Pulmonary artery endothelial cell (primary cell): ENCODE measurements at regions not wholly inside any gene's neighbourhood (a gene's known extent, or its start where the extent isn't known, plus 50 kb on each side); places are given as distances from the start of the nearest gene placed in this dataset.

Experiments used
- DNase-seq: peaks from one replicate; pipeline ENCODE4 v3.0.0-alpha.2; 2011; ENCODE audit warnings: low read depth, low spot score

DNA sequence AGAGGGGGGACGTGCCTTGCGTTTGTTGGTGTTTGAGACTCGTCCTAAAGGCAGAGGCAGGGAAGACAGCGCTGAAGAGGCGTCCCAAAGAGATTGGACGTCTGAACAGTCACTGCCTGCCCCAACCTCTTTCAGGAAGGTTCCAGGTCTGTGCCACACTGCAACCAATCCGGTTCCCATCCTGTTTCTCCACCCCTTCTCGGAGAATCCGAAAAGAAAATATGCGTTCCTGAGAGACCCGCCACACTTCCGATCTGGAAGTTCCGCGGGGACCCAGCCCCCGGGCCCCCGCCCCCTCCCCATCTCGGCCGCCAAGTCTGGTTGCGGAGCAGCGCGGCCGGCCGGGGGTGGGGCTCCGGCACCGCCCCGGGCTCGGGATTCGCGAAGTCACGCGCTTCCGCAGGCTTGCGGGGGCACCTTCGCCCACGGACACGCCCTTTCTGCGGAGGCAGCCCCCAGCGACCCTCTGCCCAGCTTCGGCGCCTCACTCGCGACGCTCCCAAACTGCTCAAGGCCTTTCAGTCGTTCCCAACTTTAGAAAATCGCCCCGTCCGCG is 124.5 kb upstream of the DPYD start:
- no peak for DNase-seq

DNA sequence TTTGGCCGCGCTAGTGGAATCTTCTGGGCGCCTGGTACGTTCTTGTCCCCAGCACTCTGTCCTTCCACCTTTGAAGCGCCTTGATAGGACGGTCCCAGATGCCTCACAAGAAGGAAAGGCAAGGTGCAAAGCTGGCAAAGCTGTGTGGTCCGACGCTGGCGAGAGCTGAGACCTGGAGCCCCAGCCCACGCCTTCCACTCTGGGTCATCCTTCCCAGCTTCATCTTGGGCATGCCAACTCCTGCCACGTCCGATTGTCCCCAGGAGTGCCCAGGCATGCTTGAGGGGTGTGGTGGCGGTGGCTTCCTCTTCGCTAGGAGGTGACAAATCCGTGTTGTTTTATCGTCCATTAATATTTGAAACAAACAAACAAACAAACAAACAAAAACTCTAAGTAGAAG is 123.9 kb upstream of the DPYD start:
- no peak for DNase-seq

DNA sequence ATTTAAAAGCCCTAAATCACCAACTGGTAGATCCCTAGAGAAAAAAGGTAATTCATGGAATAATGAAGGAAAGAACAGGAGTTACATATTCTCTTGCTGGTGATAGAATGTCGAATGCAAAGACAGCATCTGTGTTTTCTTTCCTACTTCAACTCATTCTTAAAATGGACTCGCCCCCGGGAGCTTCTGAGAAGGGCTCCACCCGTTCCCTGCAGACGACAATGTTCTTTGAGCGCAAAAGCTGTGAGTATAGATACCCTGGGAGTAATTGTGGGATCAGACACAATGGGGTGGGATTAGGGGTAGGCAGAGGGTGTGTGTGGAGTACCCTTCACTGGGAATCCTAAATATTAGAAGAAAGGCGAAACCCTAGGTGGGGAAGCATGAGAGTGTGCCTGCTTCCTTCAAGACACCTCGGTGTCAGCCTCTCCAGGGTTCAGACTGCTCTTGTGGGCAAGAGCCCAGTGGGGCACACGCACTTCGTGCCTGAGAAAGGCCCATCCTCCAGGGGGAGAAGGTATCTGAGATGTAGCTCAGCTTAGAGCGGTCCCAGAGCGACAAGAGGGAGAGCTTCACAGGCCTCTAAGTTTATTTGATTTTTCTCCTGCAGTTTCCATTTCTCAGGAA is 123.3 kb upstream of the DPYD start:
- no peak for DNase-seq

DNA sequence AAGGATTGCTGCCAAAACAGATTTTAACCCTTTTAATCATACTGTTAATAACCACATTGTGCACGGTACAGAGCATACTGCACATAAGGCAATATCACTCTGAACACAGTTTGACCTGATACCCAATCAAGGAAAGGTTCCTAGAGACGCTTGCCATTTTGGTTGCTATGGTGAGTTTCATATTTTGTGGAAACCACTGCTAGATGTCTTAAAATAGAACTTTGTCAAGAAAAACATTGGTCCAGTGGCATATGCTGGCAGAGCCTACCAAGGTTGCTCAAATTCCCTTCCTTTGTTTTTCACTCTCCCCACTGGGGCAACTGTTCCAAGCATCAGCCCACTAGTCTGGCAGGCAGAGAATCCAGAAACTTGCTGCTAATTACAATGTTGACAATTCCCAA is 114.8 kb upstream of the DPYD start:
- DNase-seq, result no peak

DNA sequence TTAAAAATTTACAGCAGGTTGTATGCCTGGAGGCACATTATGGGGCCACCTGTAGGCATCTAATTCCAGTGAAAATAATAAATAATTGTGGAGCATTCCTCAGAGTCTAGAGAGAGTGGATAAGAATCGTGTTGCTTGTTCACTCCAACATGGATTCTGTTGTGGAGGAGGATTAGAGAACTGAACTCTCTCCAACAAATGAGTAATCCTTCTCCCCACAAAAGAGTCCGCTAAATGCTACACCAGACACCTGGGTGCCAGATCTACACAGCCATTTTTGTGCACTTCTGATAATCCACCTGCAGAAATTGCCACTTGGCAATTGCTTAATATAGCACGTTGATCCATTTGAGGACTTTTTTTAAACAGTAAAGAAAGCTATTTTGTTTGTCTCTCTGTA is 113.7 kb upstream of the DPYD start:
- no peak for DNase-seq

DNA sequence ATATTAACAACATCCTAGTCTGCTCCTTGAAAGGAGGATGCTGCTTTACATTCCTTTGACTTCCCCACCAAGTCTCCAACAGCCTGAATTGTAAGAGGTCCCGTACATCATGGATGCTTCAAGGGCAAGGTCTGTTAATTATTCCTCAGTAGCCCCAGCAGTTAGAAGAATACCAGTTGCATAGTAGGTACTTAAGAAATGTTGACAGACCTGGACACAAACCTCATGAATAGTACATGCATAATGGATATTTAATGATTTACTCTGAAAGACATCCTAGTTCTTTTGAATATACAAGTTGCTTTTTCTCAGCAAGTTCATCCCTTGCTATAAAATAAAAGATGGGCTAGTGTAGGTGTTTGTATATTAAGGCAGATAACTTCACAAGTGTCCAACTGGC is 112.1 kb upstream of the DPYD start:
- DNase-seq, result no peak

DNA sequence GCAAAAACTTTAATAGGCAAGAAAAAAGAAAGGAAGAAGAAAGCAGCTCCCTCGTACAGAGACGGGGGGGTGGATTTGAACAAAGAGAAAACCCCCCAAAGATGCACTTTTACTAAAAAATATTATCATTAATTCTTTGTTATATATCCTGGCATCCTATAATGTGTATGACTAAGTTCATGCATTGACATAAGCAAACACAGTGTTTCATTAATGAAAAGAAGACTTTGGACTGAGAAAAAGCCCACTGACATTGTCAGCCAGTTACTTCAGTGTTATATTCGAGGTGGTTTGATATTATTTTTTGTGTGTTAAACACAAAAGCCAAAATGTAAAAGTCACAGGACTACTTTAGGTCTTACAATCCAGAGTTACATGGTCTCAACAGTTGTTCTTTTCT is 110.1 kb upstream of the DPYD start:
- DNase-seq, result no peak

DNA sequence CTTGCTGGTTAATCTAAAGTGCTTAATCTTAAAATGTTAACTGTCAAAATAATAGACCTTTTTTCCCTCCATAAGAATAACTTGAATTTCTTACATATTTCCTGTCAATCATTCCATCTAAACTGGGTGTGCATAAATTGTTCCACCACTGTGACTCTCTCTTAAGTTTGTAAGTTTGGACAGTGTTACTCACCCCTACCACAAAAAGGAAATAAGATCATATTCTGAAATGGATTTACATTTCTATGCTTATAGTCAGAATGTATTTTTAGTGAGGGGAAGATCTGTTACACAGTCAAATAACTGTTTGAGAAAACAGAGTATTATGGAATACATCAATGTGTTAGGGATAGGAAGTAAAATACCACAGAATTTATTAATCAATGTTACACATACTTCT is 109.6 kb upstream of the DPYD start:
- no peak for DNase-seq

DNA sequence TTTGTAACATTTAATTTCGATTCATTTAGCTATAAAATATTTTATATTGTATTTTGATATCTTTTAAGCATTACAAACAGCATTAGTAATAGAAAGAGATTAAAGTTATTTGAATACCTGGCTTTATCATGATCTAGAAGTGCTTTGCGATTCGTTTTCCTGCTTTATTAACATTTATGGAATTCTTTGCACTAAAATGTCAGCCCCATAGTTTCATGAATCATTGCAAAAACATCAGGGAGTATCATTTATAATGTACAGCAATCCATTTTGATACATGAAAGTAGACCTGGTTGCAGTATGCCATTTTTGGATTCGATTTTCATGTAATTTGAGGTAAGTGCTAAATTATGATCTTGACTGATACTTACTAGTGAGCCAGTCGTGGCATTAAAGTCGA is 108.0 kb upstream of the DPYD start:
- no peak for DNase-seq

DNA sequence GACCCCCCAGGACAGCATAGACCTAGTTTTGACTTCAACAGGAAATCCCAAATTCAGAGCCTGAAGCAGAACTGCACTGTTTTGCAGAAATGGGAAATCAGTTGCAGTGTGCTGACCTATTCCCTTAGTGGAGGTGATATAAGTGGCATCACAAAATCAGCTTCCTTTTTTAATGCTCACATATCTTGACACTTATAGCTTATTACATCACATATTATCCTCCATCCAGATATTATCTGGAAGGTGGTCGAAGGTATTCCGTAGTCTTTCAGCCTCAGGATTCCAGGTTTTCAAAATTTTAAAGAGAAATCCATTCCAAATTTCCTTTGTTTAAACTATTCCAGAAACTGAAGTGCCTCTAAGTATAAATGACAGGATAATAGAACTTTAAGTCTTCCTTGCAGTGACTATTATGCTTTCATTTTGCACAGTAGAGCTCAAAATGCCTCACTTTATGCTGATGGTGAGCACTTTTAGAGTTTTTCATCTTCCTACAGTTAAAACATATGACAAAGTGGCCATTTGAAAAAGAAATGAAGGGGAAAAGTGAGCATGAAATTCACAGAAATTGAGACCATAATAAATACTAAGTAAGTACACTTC is 106.4 kb upstream of the DPYD start:
- no peak for DNase-seq

DNA sequence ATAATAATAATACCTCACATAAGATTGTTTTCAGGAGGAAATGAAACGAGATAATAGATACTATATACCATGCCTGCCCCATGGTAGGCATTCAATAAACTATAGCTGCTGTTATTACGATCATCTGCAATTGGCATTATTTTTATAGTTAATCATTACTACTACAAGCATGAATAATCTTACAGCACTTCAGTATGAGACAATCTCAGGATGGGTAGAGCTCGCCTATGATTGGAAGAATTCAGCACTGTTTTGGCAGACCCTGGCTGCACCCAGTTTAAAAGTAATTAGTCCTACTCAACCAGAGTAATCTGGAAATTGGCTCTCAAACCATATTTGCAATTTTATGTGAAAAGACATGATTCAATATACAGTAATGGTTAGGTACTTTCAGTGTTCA is 105.0 kb upstream of the DPYD start:
- DNase-seq, result no peak

DNA sequence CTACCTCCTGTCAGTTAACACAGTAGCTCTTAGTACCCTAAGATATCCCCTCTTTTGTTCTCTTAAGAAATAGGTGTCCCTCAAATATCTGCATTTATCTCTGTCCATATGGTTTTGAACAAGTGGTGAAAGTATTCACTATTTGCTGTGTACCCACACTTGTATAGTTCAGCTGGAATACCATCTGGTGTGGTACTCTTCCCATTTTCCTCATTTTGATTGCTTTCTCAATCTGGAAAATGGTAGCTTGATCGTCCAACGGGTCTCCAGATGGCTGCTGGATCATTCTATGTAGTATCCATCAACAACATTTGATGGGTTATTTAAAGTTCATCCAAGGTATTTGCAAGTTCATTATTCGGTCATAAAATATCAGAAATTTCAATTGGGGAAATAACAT is 100.3 kb upstream of the DPYD start:
- no peak for DNase-seq

DNA sequence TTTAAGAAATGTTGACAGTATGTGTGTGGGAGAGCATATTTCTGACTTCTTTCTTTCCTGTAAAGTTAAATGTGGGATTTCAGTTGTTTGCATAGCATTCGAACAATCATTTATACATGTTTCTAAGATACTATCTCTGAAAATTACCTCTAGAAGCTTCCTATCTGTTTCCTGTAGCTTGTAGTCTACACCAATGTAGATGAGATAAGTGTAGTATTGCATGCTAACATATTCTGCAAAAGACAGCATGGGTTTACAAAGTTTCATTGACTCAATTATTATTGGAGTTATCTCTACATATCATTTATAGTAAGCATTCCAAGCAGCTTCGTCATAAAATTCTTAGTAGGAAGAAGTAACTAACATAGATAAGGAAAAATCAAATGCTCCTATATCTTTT is 98.9 kb upstream of the DPYD start:
- no peak for DNase-seq

DNA sequence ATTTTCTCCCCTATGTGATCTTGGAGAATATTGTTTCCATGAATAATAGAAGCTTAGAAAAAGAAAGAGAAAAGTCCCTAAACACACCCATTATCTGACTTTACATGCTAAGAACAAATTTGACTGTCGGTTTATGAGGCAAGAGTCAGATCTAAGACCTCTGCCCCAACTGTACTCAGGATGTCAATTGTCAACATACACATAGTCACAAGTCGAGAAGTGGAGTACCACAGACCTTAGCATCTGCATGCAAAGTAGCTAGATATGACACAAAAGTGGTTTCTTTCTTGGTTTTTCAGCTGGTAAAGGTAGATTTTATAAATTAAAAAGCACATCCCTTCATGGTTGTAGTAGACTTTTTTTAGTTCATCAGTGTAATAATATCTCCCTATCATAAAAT is 97.2 kb upstream of the DPYD start:
- no peak for DNase-seq

DNA sequence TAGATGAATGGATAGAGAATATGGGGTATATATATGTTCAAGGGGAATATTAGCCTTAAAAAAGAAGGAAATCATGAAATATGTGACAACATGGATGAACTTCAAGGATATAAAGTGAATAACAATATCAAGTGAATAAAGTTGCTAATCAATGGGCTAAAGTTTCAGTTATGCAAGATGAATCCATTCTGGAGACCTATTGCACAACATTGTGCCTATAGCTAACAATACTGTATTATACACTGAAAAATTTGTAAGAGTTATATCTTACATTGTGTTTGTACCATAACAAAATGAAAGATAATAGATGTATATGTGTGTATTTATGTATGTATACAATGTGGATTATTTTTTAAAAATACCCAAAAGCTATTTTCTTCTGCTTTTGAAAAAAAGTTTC is 96.3 kb upstream of the DPYD start:
- DNase-seq, result no peak

DNA sequence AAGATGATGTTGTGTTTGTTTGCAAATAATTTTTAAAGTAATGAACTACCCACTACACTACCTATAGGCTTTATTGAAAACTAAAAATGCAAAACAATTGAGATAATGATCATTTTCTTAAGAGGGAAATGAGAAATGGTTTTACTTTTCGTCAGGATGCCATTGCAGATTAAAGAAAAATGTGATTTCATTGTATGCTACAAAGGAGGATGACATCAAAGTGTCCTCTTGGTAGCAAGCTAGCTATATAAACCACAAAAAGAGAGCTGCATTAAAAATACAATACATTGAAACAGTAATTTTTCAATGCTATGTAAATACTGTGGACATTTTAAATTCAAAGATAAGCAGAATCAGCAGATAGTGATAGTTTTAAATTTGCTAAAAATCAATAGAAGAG is 87.5 kb upstream of the DPYD start:
- no peak for DNase-seq

DNA sequence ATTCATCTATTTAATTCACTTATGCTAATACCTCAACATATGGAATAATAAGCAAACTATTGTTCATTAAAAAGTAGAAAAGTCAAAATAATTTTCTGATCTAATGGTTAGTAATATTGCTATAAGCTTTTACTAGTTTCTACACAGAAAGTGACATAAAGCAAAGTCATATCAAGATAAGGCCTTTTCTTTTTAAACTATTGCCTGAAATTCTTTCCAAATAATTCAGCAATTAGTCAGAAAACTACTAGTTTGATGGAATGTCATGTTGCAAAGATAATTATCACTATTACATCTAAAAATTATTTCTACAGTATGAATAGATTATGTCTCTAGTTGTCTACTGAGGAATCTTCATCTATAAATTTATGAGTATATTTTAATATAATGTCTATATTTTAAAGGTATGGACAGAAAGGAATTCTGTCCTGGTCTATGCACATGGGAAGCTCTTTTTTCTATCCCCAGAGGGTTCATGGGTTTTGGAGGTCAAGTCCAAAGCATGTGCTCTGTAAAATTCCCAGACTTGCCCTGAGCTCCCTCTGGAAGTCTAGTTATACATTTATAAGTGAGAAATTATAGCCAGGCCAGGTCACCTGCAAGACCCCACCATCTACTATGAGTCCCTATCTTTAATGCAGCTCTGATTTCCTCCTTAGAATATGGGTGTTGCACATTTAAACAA is 84.6 kb upstream of the DPYD start:
- DNase-seq, result no peak

DNA sequence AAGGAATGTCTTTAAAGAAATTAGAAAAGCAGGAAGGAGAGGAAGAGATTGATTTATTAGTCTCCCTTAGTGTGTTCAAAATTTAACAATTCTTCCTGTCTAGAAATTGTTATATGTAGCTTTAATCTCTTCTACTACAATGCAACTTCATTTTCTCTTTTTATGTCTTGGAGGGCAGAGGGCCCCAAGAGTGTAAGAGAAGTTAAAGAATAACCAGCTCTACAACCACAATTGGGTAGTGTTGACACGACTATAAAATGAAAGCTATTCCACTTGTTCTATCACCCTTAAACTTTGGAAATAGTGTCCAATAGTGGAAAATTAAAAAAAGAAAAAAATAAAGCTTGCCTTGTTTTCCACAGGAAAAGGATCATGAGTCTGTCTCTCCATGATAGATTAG is 82.6 kb upstream of the DPYD start:
- no peak for DNase-seq

DNA sequence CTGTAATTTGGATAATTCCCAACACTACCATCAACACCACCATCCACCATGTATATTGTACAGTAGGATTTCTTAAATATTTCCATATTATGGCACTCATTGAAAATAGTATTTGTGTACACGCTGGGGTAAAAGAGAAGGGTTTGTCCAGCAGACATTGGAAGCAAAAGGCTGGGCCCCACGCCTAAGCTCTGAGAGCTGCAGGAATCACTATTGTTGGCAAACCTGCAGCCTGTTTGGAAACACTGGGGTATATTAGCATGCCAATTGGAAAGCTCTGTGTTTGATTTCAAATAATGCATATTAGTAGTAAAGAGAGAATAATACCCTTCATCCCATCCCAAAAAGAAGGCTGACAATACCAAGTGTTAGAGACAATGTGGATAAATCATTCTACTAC is 81.5 kb upstream of the DPYD start:
- no peak for DNase-seq

DNA sequence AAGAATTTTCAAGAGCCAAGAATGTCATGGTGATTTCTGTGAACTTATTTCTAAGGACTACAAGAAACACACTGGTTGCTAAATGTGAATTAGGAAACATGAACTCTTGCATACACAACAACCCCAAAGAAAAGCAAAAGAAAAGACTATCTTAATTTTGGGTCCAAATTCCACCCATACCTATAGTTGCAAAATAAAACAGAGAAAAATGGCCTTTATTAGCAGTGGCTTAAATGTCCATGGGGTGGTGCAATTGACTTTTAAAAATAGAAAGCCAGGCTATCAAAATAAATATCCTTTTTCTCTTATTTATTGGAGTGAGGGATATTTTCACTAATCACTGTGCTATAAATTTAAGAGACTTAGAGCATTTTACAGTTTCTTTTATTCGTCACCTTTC is 80.9 kb upstream of the DPYD start:
- DNase-seq, result no peak

DNA sequence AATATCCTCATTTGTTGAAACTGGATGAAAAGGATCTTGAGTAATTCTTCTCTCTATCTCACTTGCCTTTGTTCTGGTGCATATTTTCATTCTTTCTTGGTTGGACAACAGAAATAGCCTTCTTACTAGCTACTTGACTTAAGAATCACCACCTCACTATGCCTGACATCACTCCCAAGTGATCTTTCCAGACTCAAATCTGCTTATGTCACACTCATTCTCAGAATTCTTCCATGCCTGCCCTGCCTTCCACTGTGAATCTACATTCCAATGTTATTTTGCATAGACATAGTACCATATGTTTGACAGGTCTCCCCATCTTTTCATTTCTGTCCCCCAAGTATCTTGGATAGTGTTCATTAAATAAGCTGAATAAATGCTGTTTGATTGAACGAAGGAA is 78.5 kb upstream of the DPYD start:
- DNase-seq, result no peak

DNA sequence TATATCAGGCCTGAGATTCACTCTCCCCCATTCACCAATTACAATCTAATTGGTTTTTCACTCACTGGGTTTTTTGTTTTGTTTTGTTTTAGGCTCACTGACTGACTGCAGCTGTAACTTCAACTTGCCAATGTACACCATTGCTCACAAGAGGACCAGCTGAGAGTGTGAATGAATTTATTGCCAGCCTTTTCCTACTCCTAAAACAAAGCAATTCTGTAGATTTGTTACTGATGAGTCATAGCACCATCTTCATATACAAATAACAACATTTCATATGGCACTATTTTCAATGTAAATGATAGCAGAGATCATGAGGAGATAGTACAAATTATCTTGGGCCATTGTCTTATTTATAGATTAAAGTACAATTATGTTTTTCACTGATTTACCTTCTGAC is 76.0 kb upstream of the DPYD start:
- DNase-seq, result no peak

DNA sequence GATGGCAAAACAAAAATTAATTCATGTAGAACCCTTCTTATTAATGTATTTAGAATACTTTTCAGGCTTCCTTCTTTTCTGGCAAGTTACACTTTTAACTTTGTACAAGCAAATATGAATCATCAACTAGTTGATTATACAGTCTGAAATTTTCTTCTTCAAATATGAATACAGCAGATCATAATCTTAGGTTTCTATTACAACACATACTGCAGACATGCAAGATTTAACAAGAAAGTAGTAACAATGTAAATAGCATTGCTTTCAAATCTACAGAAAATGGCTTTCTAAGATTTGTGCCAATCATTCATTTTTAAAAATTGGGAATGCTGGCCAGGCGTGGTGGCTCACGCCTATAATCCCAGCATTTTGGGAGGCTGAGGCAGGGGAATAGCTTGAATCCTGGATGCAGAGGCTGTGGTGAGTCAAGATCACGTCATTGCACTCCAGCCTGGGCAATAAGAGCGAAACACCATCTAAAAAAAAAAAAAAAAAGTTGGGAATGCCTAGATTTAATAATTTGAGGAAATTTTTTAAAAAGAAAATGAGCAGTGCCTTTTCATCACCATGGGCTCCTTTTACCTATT is 68.4 kb upstream of the DPYD start:
- DNase-seq, result no peak
